Liver (tissue), 3 donors: ENCODE measurements at regions not wholly inside any gene's neighbourhood (a gene's known extent, or its start where the extent isn't known, plus 50 kb on each side); places are given as distances from the start of the nearest gene placed in this dataset.

Source experiments
- CTCF ChIP-seq: fragments of 150-350 bp; IDR thresholded peaks from 2 replicates; pipeline ENCODE4 v1.5.1; 2017; ENCODE audit warnings: improper control_type of control experiment, low read depth, low read length; ENCODE audit not compliant: missing input control
- EGR1 ChIP-seq, 2 donors: IDR thresholded peaks; 2 replicates each; pipeline ENCODE4 v1.6.1; 2016 to 2018; ENCODE audit warnings: antibody characterized with exemption in 2 of 2, low read depth in 2 of 2
- FOXA1 ChIP-seq: IDR thresholded peaks from 2 replicates; pipeline ENCODE4 v1.6.1; 2016; ENCODE audit warnings: antibody characterized with exemption
- GABPA ChIP-seq, 2 donors: IDR thresholded peaks in 1 of 2; conservative IDR thresholded peaks in 1 of 2; 2 replicates each; pipeline ENCODE4 v1.6.1; 2016; ENCODE audit warnings: antibody characterized with exemption in 2 of 2, mild to moderate bottlenecking in 1 of 2, moderate library complexity in 1 of 2
- JUND ChIP-seq, 2 donors: IDR thresholded peaks; 2 replicates each; pipeline ENCODE4 v1.6.1; 2016; ENCODE audit warnings: antibody characterized with exemption in 2 of 2
- RAD21 ChIP-seq, 2 donors: IDR thresholded peaks; 2 replicates each; pipeline ENCODE4 v1.6.1; 2016; ENCODE audit warnings: antibody characterized with exemption in 2 of 2, mild to moderate bottlenecking in 2 of 2
- REST ChIP-seq: IDR thresholded peaks from 2 replicates; pipeline ENCODE4 v1.6.1; 2016; ENCODE audit warnings: antibody characterized with exemption, mild to moderate bottlenecking
- RXRA ChIP-seq, 2 donors: IDR thresholded peaks; 2 replicates each; pipeline ENCODE4 v1.6.1; 2017 to 2018; ENCODE audit warnings: antibody characterized with exemption in 2 of 2, mild to moderate bottlenecking in 1 of 2
- TAF1 ChIP-seq: conservative IDR thresholded peaks from 2 replicates; pipeline ENCODE4 v1.6.1; 2016; ENCODE audit warnings: antibody characterized with exemption, mild to moderate bottlenecking
- ZBTB33 ChIP-seq: IDR thresholded peaks from 2 replicates; pipeline ENCODE4 v1.6.1; 2016; ENCODE audit warnings: antibody characterized with exemption
- TF ChIP-seq, protein P1 (sequence below): IDR thresholded peaks from 2 replicates; pipeline ENCODE4 v1.6.1; 2016; ENCODE audit warnings: antibody characterized with exemption
- donor health status: healthy.
- donor health status: healthy.

DNA sequence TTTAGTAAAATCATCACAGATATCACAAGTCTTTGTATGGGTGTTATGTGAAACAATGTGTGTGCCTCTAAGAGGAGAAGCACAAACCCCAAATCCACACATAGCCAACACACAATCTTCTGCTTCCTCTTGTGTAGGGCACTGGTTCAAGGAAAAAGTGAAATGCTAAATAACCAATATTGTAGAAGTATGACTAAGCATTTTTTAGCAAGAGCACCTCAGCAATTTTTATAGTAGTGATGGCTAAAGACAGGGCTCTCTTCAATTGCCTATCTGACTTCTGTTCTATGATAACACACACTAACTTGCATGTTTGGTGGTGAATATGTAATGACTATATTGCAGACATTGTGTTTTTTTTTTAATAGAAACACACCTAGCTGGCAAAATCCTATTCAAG is 997.9 kb upstream of the ALCAM start:
- TF ChIP-seq FOXA1 (no peak), CTCF (no peak), ZBTB33 (no peak), JUND (IDR thresholded peaks at IDR 0.05) (no peak), RXRA (IDR thresholded peaks at IDR 0.05) (no peak), EGR1 (IDR thresholded peaks at IDR 0.05; ENCODE audit: low read depth in 2 of 2) (no peak), REST (no peak), TAF1 (no peak), RAD21 (IDR thresholded peaks at IDR 0.05) (no peak), GABPA (IDR thresholded peaks at IDR 0.05 in 1 of 2, conservative IDR thresholded peaks at IDR 0.05 in 1 of 2) (no peak)
- TF ChIP-seq, protein P1, sequence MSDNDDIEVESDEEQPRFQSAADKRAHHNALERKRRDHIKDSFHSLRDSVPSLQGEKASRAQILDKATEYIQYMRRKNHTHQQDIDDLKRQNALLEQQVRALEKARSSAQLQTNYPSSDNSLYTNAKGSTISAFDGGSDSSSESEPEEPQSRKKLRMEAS, result no peak
